ENCODE measurements at regions not wholly inside any gene's neighbourhood (a gene's known extent, or its start where the extent isn't known, plus 50 kb on each side); places are given as distances from the start of the nearest gene placed in this dataset.
A peak's percentile ranks its signal among the peaks of the same experiment; 100 is the strongest.

GRCh38 chr10:29757551-29758297 lies 123.0 kb upstream of the SVIL start:
- peak; percentile 97 for DNase-seq (ENCODE audit: low spot score)

GRCh38 chr10:29756451-29756850 lies 121.7 kb upstream of the SVIL start:
- DNase-seq (ENCODE audit: low spot score): no peak

DNA sequence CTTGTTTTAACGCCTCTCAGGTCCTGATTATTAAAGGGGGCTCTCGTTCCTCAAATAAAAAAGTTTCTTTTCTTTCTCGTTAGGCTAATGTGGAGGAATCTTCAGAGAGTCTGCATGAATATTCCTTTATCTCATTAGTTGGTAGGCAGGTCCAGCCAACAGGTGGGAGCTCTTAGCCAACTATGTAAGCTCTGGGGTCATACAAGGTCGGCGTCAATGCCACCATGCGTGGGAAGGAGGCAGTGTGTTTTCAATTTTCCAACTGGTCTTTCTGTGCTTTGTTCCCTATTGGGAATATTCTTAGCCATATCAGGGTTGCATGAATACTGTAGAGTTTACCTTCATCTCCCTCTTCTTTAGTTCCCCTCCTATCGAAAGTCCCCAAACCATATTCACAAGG lies 118.5 kb upstream of the SVIL start:
- DNase-seq (ENCODE audit: low spot score): no peak

DNA sequence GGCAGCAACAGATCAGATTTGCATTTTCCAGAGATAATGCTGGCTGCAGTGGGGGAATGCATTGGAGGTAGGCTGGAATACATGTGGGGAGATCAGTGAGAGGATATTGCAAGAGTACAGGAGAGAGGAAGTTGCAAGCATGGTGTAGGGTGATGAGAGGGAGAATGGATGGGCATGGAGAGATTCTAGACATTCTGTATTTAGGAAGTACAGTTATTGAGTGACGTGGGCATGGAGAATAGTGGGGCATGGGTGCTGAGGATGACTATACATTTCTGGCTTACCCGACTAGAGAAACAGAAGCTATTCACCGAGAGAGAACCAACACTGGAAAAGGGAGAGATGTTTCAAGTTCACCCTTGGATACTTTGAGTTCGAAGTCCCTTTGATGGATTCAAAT lies 116.9 kb upstream of the SVIL start:
- no peak for DNase-seq (ENCODE audit: low spot score)

DNA sequence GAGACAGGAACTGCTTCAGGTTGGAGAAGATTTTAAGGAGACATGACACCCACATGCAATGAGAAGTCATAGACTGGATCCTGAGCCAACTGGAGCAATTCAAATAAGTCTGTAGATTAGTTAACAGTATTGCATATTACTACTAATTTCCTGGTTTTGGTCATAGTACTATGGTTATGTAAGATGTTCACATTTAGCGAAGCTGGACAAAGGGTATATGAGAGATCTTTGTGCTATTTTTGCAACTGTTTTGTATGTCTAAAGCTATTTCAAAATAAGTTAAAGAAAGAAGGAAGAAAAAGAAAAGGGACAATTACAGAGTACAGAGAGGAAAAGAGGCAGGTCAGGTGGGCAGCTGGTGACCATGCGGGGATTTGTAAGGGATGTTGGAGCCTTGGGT lies 116.5 kb upstream of the SVIL start:
- DNase-seq (ENCODE audit: low spot score): no peak

DNA sequence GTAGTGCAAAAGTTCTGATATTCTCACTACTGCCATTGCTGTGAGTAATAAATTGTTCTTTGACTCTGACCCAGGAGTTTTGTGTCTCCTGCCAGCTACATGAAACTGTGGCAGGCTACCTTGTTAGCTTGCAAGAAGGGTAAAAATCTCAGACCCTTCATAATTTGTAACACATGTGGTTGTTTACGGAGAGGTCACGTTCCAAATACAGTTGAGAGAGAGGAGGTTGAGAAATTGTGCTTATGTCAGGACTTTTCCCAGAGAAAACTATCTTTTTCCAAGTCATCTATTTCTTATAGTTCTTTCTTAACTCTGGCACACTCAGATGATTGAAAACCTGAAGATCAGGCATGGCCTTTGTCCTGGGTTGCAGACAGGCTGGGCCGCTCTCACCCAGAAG lies 114.4 kb upstream of the SVIL start:
- DNase-seq (ENCODE audit: low spot score): no peak

DNA sequence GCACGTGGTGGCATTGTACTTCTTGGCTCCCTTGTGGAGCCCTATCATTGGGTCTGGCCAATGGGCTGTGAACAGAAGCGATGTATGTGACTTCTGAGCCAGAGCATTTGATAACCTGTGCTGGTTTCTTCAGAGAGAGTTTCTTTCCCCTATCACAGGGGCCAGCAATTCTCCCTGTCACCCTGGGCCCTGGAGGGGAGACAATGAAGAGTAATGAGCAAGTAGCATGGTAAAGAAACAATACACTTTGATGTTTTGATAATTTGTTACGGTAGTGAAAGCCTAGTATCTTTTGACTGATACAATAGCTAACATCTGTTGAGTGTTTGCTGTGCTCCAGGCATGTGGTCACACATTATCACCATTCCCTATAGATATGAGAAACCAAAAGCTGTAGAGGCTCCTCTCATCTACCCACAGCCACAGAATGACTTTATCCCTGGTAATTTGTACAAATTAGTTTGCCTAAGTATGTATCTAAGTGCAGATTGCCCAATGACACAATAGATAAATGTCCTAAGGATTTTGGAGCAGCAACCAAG lies 113.4 kb upstream of the SVIL start:
- DNase-seq (ENCODE audit: low spot score): no peak

DNA sequence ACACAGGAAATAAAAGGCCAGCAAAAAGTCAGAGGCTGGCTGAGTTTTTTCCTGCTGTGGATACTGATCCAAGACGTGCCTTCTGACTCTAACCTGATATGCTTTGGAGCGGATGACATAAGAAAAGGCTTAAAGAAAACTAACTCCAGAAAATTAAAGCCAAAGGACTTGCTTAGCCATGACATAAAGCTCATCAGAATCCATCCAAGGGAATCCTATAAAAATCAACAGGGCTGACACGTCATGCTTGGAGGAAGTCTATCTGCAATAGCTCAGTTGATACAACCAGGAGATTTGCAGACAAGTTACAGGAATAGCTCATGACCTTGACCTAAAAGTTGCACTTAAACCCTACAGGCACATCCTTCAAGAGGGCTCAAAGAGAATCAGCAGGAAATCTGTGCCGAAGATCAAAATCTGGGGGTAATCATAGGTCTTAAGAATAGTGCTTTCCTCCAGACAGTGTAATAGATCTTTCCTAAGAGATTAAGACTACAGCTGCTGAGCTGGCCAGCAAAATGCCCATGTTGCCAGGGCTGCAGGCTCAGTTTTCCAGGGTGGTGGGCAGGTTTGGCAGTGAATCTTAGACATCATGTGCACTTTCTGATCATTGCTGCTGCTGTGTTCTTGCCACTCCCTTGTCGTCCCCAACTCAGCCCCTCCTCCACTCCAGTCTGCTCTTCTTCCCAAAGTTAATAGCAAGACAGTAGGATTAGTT lies 111.5 kb upstream of the SVIL start:
- no peak for DNase-seq (ENCODE audit: low spot score)

DNA sequence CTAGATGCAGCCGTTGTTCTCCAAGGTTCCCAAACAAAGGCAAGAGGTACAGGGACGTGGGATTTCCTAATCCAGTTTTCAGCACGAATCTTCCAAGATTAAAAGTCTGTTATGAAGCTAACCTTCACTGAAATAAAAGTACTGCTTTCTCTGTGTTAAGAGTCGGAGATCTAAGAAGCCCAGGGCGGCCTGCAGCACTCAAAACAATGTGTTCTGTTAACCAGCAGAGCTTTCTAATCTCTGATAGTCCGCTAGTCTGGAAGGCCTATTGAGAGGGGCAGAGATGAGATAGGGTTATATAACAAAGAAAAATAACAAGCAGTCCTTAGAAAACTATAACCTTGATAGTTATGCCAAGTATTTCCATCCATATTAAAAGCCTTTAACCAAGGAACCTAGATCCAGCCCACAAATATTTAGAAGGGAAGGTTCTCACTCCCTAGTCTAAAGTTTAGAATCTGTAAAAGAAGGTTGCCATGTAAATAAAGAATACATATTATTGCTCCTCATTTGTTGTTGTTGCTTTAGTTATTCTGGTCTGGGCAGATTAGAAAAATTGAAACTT lies 106.3 kb upstream of the SVIL start:
- DNase-seq (ENCODE audit: low spot score): no peak

DNA sequence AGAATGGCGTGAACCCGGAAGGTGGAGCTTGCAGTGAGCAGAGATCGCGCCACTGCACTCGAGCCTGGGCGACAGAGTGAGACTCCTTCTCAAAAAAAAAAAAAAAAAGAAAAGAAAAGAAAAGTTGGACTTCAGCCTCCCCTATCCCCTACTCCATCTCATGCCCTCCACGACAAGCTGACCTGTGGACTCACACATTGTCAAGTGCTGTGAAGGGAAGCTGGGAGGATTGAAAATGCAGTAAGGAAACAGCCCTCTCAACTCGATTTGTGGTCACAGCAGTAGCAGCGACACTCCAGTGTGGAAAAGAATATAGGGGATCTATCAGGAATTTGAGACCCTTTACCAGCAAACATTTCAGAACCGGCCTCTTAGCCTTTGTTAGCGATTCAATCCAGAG lies 103.6 kb upstream of the SVIL start:
- no peak for DNase-seq (ENCODE audit: low spot score)

DNA sequence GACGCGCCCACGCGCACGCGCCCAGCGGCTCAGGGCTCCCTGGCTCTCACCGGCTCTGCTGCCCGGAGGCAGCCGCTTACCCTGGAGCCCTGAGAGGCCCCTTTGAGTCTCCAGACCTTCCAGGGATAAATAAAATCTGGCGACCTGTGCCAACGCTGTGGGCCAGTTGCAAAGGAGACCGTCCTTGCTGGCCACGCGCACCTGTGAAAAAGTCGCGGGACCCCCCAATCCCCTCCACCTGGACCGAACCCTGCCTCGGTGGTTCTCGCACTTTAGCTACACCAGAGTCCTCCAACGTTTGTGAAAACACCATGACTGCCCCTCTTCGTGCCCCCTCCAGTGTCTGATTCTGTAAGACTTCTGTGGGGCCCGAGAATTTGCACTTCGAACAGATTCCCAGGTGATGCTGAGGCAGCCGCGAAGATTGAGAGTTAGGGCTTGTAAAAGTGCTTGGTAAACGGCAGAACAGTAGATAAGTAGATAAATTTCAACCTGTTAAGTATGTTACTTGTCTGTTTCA lies 102.4 kb upstream of the SVIL start:
- no peak for DNase-seq (ENCODE audit: low spot score)

- DNase-seq (ENCODE audit: low spot score): peak; percentile 81
These were observed 101.7 kb upstream of the SVIL start for GRCh38 chr10:29736366-29737073.

- DNase-seq (ENCODE audit: low spot score): peak; percentile 94
These were observed 101.0 kb upstream of the SVIL start for GRCh38 chr10:29735628-29736365.

GRCh38 chr10:29734962-29735627 lies 100.3 kb upstream of the SVIL start:
- DNase-seq (ENCODE audit: low spot score): peak; percentile 64

- no peak for DNase-seq (ENCODE audit: low spot score)
These were observed 99.8 kb upstream of the SVIL start for GRCh38 chr10:29734640-29734961.

DNA sequence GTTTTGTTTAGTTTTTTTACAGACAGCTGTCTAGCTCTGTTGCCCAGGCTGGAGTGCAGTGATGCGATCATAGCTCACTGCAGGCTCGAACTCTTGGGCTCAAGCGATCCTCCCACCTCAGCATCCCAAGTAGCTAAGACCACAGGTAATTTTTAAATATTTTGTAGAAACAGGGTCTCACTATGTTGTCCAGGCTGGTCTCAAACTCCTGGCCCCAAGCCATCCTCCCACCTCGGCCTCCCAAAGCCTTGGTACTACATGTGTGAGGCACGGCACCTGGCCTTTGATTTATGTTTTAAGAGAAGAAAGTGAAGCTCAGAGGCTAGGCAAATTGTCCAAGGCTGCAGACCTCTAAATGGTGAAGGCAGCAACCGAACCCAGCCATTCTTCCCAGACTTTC lies 98.6 kb upstream of the SVIL start:
- DNase-seq (ENCODE audit: low spot score): no peak

GRCh38 chr10:29732918-29733317 lies 98.1 kb upstream of the SVIL start:
- DNase-seq (ENCODE audit: low spot score): no peak

GRCh38 chr10:29731760-29732159 lies 97.0 kb upstream of the SVIL start:
- no peak for DNase-seq (ENCODE audit: low spot score)

- no peak for DNase-seq (ENCODE audit: low spot score)
These were observed 96.2 kb upstream of the SVIL start for GRCh38 chr10:29730969-29731368.

GRCh38 chr10:29730458-29730857 lies 95.7 kb upstream of the SVIL start:
- DNase-seq (ENCODE audit: low spot score): no peak

DNA sequence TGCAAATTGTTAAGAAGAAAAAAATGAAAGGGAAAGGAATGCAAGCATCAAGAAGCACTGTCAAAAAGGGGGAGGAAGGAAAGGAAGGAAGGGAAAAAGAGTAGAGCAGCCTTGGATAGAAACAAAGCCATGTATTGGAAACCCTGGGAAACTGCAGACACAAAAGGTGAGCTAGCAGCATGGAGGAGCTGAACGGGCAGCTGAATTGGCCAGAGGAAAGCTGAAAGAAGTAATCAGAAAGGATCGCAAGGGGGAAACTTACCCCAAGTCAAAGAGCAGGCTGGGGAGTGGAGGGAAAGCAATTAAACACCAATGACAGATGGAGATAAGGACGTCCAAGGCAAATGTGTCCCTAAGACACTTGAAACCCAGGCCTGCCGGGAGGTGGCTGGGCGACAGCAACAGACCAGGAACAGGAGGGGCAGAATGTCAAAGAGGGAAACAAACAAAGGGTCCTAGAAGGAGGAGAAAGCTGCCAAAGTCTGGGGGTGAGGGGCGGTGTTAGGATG lies 93.8 kb upstream of the SVIL start:
- no peak for DNase-seq (ENCODE audit: low spot score)
